Endothelial cell of umbilical vein (primary cell): ENCODE measurements at regions not wholly inside any gene's neighbourhood (a gene's known extent, or its start where the extent isn't known, plus 50 kb on each side); places are given as distances from the start of the nearest gene placed in this dataset.
"Not testable (repeated sequence)": the region's sequence is repeated elsewhere in the genome, so short reads cannot be mapped to it uniquely, and the experiment has no call there.

Source experiments
- BruUV-seq: library from RNA; stranded (reverse); fragments of 400-500 nt; replicated peaks from 2 replicates; lab custom pipeline; 2021; lab: Mats Ljungman, UMichigan
- CTCF ChIA-PET: fragments of 300-600, 350-600 bp; sonication (Branson Sonifier 250); formaldehyde crosslinking; loops from one replicate; lab custom pipeline; 2021; ENCODE audit warnings: antibody characterized with exemption, inconsistent platforms; lab: Charles Lee
- POLR2A ChIA-PET: fragments of 300-600, 350-600 bp; sonication (Branson Sonifier 250); formaldehyde crosslinking; loops from one replicate; lab custom pipeline; 2021; ENCODE audit warnings: antibody characterized with exemption, inconsistent platforms; lab: Charles Lee
- DNase-seq: peaks from one replicate; pipeline ENCODE4 v3.0.0-alpha.2; 2011; ENCODE audit warnings: low read depth, low spot score
- FAIRE-seq: peaks from 2 replicates; lab custom pipeline; 2011; peaks lifted over from hg19 to GRCh38; lab: Jason Lieb, UNC
- H2AFZ ChIP-seq: 2 replicates; pipeline ENCODE4 v1.6.0; 2012; ENCODE audit warnings: low read depth, low read length, control low read depth, inconsistent platforms
- H3K27ac ChIP-seq: 2 replicates; pipeline ENCODE4 v1.5.1; 2011; ENCODE audit warnings: low read depth, mild to moderate bottlenecking, control low read depth, low read length, moderate library complexity; ENCODE audit not compliant: insufficient read depth
- H3K27me3 ChIP-seq, 2 experiments: 2 replicates each; pipeline versions ENCODE4 v1.6.0 to v1.6.1; 2011; ENCODE audit warnings: low read length in 2 of 2, mixed read lengths in 1 of 2; ENCODE audit not compliant: control insufficient read depth in 2 of 2, insufficient read depth in 2 of 2
- H3K36me3 ChIP-seq, 2 experiments: 2 replicates in 1 of 2; 3 replicates in 1 of 2; pipeline ENCODE4 v1.5.1; 2011; ENCODE audit warnings: low read length in 2 of 2, mild to moderate bottlenecking in 1 of 2, moderate library complexity in 1 of 2; ENCODE audit not compliant: control insufficient read depth in 2 of 2, insufficient read depth in 2 of 2; ENCODE audit errors: extremely low read depth in 1 of 2
- H3K4me1 ChIP-seq: 3 replicates; pipeline ENCODE4 v1.5.1; 2011; ENCODE audit warnings: mild to moderate bottlenecking, low read length; ENCODE audit not compliant: control insufficient read depth, insufficient read depth; ENCODE audit errors: extremely low read depth
- H3K4me2 ChIP-seq: 2 replicates; pipeline ENCODE4 v1.6.1; 2011; ENCODE audit warnings: low read length, control low read depth, mixed read lengths; ENCODE audit not compliant: insufficient read depth
- H3K4me3 ChIP-seq, 3 experiments: fragments of 200-600 bp in 1 of 3; sonication (generic), shearing (Covaris generic) in 1 of 3; replicated peaks in 1 of 3; 2 replicates each; pipeline ENCODE4 v1.5.1; 2011 to 2016; ENCODE audit warnings: control low read depth in 3 of 3, low read length in 3 of 3, mild to moderate bottlenecking in 2 of 3, inconsistent platforms in 1 of 3, low read depth in 1 of 3, moderate library complexity in 1 of 3; ENCODE audit not compliant: insufficient read depth in 1 of 3
- H3K79me2 ChIP-seq: 2 replicates; pipeline ENCODE4 v1.6.0; 2012; ENCODE audit warnings: low read length, inconsistent platforms; ENCODE audit not compliant: control insufficient read depth, insufficient read depth
- H3K9ac ChIP-seq: replicated peaks from 2 replicates; pipeline ENCODE3; 2011; ENCODE audit warnings: low read length, control low read depth; ENCODE audit not compliant: insufficient read depth; ENCODE audit errors: extremely low read depth
- H3K9me1 ChIP-seq: replicated peaks from 3 replicates; pipeline ENCODE4 v1.6.0; 2011; ENCODE audit warnings: mild to moderate bottlenecking, low read length; ENCODE audit not compliant: control insufficient read depth, insufficient read depth; ENCODE audit errors: extremely low read depth
- H3K9me3 ChIP-seq: replicated peaks from 2 replicates; pipeline ENCODE4 v1.5.1; 2012; ENCODE audit warnings: low read length, inconsistent platforms; ENCODE audit not compliant: control insufficient read depth, insufficient read depth
- H4K20me1 ChIP-seq: replicated peaks from 2 replicates; pipeline ENCODE3; 2011; ENCODE audit warnings: mild to moderate bottlenecking, low read length; ENCODE audit not compliant: control insufficient read depth, insufficient read depth; ENCODE audit errors: extremely low read depth
- MYC ChIP-seq: IDR thresholded peaks from one replicate; pipeline ENCODE4 v1.6.1; 2011; ENCODE audit warnings: mild to moderate bottlenecking, low read depth, low read length
- POLR2AphosphoS5 ChIP-seq: IDR thresholded peaks from 2 replicates; pipeline ENCODE4 v1.6.1; 2012; ENCODE audit warnings: low read depth, mild to moderate bottlenecking, control low read depth, low read length, moderate library complexity; ENCODE audit not compliant: insufficient read depth
- dilution Hi-C: fragments of 300-500 bp; cut with MboI; formaldehyde crosslinking; loops from one replicate; pipeline ENCODE4 v1.15.0; 2019; ENCODE audit warnings: low sequenced_read_pairs; ENCODE audit not compliant: extremely low pct_ligation_motif_present
- intact Hi-C: fragments of 100-400 bp; cut with micrococcal nuclease; formaldehyde crosslinking; loops from one replicate; pipeline ENCODE4 v1.10.0; 2022

DNA sequence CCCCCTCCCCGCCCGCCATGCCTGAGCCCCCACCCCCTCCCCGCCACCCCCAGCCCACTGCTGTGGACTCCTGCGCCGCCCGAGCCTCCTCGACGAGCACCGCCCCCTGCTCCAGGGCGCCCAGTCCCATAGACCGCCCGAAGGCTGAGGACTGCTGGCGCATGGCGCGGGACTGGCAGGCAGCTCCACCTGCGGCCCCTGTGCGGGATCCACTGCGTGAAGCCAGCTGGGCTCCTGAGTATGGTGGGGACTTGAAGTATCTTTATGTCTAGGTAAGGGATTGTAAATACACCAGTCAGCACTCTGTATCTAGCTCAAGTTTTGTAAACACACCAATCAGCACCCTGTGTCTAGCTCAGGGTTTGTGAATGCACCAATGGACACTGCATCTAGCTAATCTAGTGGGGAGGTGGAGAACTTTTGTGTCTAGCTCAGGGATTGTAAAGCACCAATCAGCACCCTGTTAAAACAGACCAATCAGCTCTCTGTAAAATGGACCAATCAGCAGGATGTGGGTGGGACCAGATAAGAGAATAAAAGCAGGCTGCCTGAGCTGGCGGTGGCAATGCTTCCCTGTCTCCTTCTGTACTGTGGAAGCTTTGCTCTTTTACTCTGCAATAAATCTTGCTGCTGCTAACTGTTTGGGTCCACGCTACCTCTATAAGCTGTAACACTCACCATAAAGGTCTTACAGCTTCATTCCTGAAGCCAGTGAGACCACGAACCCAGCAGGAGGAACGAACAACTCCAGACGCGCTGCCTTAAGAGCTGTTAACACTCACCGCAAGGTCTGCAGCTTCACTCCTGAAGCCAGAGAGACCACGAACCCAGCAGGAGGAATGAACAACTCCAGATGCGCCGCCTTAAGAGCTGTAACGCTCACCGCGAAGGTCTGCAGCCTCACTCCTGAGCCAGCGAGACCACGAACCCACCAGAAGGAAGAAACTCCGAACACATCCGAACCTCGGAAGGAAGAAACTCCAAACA lies 66.6 kb upstream of the SLC8A3 start:
- H3K4me2 ChIP-seq: peak overlapping the region; percentile 31
- H3K9me3 ChIP-seq, H3K9ac ChIP-seq, POLR2A ChIA-PET, H4K20me1 ChIP-seq, H3K27me3 ChIP-seq, H3K9me1 ChIP-seq, H3K36me3 ChIP-seq, H3K4me1 ChIP-seq, dilution Hi-C loops, H3K79me2 ChIP-seq, H3K27ac ChIP-seq, FAIRE-seq, BruUV-seq: not testable (repeated sequence)
- peak overlapping the region in 1 of 3 experiments; percentile 24 for H3K4me3 ChIP-seq
- intact Hi-C loops: loop anchor here (2.0 to 5.0 kb wide), 2 partner anchors 103 to 168 kb away; partner anchors contain the start of gene COX16
- CTCF ChIA-PET: interaction anchor here (0.8 kb wide), 1 partner anchor 168 kb away, joined by 4 read pairs; no protein-coding TSS in a partner anchor
- peak; percentile 3 for DNase-seq
- peak overlapping the region; percentile 66 for H2AFZ ChIP-seq

DNA sequence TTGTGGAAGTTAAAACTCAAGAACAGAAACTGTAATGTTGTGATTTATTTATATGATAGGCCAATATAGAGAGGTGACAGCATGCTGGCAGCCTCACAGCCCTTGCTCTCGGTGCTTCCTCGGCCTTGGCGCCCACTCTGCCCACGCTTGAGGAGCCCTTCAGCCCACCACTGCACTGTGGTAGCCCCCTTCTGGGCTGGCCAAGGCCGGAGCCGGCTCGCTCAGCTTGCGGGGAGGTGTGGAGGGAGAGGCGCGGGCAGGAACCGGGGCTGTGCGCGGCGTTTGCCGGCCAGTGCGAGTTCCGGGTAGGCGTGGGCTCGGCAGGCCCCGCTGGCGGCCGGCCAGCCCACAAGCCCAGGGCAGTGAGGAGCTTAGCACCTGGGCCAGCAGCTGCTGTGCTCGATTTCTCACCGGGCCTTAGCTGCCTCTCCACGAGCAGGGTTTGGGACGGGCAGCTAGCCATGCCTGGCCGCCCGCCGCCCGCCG lies 65.8 kb upstream of the SLC8A3 start:
- BruUV-seq: no TSS peak
- dilution Hi-C loops: no loop called here
- Histone ChIP-seq H4K20me1 (no peaks in the 10 kb centered on the region), H3K27ac (no peak overlapping the region), H3K9me1 (no peaks in the 10 kb centered on the region), H3K27me3 (peaks cover 2 to 6% of the 10 kb centered on the region in 2 experiments), H3K79me2 (no peaks in the 10 kb centered on the region), H3K36me3 (no peaks in the 10 kb centered on the region), H2AFZ (peak overlapping the region; percentile 97), H3K4me3 (peak overlapping the region; percentile 16 to 46 (median 43)), H3K9me3 (no peaks in the 10 kb centered on the region), H3K4me1 (no peaks in the 10 kb centered on the region), H3K4me2 (peak overlapping the region; percentile 76), H3K9ac (no peak overlapping the region)
- FAIRE-seq (no peak), DNase-seq (peak; percentile 30)
- CTCF ChIA-PET: interaction anchor here (0.8 kb wide), 1 partner anchor 167 kb away, joined by 4 read pairs; no protein-coding TSS in a partner anchor
- TF ChIP-seq POLR2AphosphoS5 (no peak), MYC (no peak)
- POLR2A ChIA-PET: no interaction called here
- intact Hi-C loops: loop anchor here (2.0 kb wide), 1 partner anchor 104 kb away; the partner anchor contains the start of gene COX16

DNA sequence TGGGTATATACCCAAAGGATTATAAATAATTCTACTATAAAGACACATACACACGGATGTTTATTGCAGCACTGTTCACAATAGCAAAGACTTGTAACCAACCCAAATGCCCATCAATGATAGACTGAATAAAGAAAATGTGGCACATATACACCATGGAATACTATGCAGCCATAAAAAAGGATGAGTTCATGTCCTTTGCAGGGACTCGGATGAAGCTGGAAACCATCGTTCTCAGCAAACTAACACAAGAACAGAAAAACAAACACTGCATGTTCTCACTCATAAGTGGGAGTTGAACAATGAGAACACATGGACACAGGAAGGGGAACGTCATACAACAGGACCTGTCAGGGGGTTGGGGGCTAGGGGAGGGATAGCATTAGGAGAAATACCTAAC lies 64.8 kb upstream of the SLC8A3 start:
- DNase-seq, H4K20me1 ChIP-seq, H3K9me3 ChIP-seq, H3K4me2 ChIP-seq, POLR2A ChIA-PET, CTCF ChIA-PET, BruUV-seq, H3K4me3 ChIP-seq, H2AFZ ChIP-seq, H3K79me2 ChIP-seq, dilution Hi-C loops, H3K27ac ChIP-seq, H3K27me3 ChIP-seq, H3K9ac ChIP-seq, H3K36me3 ChIP-seq, H3K9me1 ChIP-seq, H3K4me1 ChIP-seq, FAIRE-seq, intact Hi-C loops: not testable (repeated sequence)
